ENCODE measurements at regions not wholly inside any gene's neighbourhood (a gene's known extent, or its start where the extent isn't known, plus 50 kb on each side); places are given as distances from the start of the nearest gene placed in this dataset.

DNA sequence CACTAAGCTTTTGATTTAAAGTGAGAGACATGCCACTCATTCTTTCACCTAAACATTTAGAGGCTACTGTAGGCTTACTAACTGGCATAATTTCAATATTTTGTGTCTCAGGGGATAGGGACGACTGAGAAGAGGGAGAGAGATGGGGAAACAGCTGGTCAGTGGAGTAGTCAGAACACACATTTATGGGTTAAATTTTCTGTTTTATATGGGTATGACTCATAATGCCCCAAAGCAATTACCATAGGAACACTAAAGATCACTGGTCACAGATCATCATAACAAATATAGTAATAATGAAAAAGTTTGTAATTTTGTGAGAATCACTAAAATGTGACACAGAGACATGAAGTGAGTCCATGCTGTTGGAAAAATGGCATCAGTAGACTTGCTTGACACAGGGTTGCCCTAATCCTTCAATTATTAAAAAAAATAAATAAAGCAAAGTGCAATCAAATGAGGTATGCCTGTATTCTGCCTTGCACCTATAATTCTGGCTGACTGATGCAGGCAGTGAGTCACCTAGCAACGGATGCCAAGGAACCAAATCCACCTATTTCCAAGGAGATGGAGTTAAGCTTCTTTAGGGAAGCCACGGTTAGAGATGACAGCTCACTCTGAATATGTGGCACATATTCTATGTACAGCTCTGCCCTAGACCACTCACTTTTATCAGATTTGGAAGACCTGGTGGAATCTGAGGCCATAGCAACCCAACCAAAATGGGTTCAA is 166.1 kb downstream of the MARCHF11 start:
- no peak for DNase-seq
- Histone ChIP-seq H3K36me3 (no peaks in the 10 kb centered on the region), H3K4me3 (ENCODE audit: low read depth, low read length) (no peak overlapping the region), H3K9me3 (ENCODE audit: severe bottlenecking) (peaks cover 14% of the 10 kb centered on the region), H3K27ac (no peak overlapping the region), H3K27me3 (ENCODE audit: insufficient read depth, low read depth, severe bottlenecking) (no peaks in the 10 kb centered on the region)
- TF ChIP-seq, protein P1, sequence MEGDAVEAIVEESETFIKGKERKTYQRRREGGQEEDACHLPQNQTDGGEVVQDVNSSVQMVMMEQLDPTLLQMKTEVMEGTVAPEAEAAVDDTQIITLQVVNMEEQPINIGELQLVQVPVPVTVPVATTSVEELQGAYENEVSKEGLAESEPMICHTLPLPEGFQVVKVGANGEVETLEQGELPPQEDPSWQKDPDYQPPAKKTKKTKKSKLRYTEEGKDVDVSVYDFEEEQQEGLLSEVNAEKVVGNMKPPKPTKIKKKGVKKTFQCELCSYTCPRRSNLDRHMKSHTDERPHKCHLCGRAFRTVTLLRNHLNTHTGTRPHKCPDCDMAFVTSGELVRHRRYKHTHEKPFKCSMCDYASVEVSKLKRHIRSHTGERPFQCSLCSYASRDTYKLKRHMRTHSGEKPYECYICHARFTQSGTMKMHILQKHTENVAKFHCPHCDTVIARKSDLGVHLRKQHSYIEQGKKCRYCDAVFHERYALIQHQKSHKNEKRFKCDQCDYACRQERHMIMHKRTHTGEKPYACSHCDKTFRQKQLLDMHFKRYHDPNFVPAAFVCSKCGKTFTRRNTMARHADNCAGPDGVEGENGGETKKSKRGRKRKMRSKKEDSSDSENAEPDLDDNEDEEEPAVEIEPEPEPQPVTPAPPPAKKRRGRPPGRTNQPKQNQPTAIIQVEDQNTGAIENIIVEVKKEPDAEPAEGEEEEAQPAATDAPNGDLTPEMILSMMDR (IDR thresholded peaks at IDR 0.05; ENCODE audit: low read depth, low read length) = no peak

DNA sequence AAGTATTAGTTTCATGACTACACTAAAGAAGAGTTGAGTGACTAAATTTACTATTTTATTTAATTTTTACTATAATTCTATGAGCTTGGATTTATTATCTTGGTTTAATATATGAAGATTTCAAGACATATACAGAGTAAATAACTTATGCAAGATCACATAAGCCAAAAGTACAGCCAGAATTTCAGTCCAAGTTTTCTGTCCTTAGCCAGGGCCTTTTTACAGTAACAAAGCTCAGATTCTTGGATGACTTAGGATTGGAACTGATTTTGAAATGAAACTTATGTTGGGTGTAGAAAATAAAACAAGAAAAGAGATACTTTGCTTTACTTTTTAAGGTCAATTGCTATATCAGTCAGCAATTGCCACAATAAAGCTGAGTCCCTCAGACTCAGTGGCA is 170.3 kb downstream of the MARCHF11 start:
- H3K4me3 ChIP-seq (ENCODE audit: low read depth, low read length) = no peak overlapping the region
- H3K36me3 ChIP-seq = no peaks in the 10 kb centered on the region
- DNase-seq = no peak

DNA sequence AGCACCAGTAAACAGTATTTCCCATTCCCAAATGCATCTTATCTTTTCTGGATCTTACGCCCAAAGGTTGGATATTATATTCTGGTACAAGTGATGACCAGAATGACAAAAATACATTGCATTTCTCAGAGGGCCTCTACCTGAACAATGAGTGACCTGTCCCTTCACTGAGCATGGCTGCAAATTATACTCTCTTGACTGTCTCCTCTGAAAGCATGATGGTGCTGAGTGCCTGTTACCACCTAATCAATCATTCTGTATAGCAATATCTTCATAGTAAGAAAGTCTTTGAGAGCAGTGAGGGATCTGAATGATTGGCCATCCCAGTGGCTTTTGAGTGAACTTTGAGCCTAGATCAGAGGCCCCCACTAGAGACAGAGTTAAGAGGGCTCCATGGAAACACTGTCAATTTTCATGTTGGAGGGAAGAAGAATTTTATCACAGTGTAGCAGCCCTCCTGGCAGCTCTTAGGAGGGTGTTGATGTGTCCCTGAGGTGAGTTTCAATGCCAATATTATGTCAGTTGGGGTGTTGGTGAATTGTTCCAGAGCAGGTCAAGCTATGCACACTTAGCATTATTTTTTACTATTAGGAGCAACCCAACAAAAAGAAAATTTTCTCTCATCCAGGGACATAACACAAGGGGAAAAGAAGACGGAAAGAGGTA is 171.7 kb downstream of the MARCHF11 start:
- no peak overlapping the region for H3K4me3 ChIP-seq (ENCODE audit: low read depth, low read length)
- no peaks in the 10 kb centered on the region for H3K27me3 ChIP-seq (ENCODE audit: insufficient read depth, low read depth, severe bottlenecking)
- H3K9me3 ChIP-seq (ENCODE audit: severe bottlenecking) = peaks cover 11% of the 10 kb centered on the region
- H3K27ac ChIP-seq = no peak overlapping the region
- no peaks in the 10 kb centered on the region for H3K36me3 ChIP-seq
- TF ChIP-seq, protein P1 (IDR thresholded peaks at IDR 0.05; ENCODE audit: low read depth, low read length) = no peak
- DNase-seq = no peak

More for the DNA sequence above, 170.3 kb downstream of the MARCHF11 start:
- H3K27ac ChIP-seq = no peak overlapping the region
- H3K27me3 ChIP-seq (ENCODE audit: insufficient read depth, low read depth, severe bottlenecking) = no peaks in the 10 kb centered on the region
- TF ChIP-seq, protein P1 (IDR thresholded peaks at IDR 0.05; ENCODE audit: low read depth, low read length) = no peak
- peaks cover 11% of the 10 kb centered on the region for H3K9me3 ChIP-seq (ENCODE audit: severe bottlenecking)

DNA sequence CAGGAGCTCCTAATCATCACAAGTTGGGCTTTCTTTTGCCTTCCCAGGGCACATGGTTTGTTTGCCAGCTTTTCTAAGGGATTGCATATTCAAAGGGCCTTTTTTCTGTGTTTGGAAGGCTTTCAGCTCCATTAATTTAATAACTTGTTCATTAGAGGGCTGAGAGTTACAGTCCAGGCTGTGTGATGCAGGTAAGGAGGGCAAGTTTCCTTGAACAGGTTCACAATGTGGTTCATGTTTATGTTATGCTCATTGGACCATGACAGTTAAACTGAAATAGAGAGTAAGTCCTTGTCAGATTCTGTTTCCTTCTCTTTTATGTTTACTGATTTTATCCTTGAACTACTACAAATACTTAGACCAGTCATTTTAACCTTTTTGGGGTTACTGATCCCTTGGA is 174.4 kb downstream of the MARCHF11 start:
- no peak for DNase-seq
- H3K27me3 ChIP-seq (ENCODE audit: insufficient read depth, low read depth, severe bottlenecking) = no peaks in the 10 kb centered on the region
- H3K36me3 ChIP-seq = no peaks in the 10 kb centered on the region
- no peak overlapping the region for H3K27ac ChIP-seq
- H3K9me3 ChIP-seq (ENCODE audit: severe bottlenecking) = peaks cover 9% of the 10 kb centered on the region
- TF ChIP-seq, protein P1 (IDR thresholded peaks at IDR 0.05; ENCODE audit: low read depth, low read length) = no peak
- H3K4me3 ChIP-seq (ENCODE audit: low read depth, low read length) = no peak overlapping the region

DNA sequence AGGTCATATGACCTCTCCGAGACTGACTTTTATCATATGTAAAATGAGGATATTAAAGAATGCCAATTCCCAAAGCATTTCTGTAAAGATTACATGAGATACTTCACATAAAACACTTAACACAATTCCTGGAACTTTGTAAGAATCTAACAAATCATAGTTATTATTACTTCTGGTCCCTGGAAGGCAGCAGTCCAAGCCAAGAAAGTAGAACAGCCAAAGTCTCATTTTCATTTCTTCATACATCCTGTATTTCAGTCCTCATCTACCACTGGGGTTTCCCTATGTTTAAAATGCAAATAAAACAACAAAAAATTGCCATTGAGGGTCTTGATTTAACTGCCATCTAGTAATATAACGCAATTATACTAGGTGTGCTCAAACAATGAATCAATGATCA is 179.5 kb downstream of the MARCHF11 start:
- DNase-seq = no peak
- Histone ChIP-seq H3K27ac (no peak overlapping the region), H3K27me3 (ENCODE audit: insufficient read depth, low read depth, severe bottlenecking) (no peaks in the 10 kb centered on the region), H3K4me3 (ENCODE audit: low read depth, low read length) (no peak overlapping the region), H3K9me3 (ENCODE audit: severe bottlenecking) (no peaks in the 10 kb centered on the region), H3K36me3 (no peaks in the 10 kb centered on the region)
- TF ChIP-seq, protein P1 (IDR thresholded peaks at IDR 0.05; ENCODE audit: low read depth, low read length) = no peak

Data from WERI-Rb-1 (cell line).